ENCODE measurements at regions not wholly inside any gene's neighbourhood (a gene's known extent, or its start where the extent isn't known, plus 50 kb on each side); places are given as distances from the start of the nearest gene placed in this dataset.

DNA sequence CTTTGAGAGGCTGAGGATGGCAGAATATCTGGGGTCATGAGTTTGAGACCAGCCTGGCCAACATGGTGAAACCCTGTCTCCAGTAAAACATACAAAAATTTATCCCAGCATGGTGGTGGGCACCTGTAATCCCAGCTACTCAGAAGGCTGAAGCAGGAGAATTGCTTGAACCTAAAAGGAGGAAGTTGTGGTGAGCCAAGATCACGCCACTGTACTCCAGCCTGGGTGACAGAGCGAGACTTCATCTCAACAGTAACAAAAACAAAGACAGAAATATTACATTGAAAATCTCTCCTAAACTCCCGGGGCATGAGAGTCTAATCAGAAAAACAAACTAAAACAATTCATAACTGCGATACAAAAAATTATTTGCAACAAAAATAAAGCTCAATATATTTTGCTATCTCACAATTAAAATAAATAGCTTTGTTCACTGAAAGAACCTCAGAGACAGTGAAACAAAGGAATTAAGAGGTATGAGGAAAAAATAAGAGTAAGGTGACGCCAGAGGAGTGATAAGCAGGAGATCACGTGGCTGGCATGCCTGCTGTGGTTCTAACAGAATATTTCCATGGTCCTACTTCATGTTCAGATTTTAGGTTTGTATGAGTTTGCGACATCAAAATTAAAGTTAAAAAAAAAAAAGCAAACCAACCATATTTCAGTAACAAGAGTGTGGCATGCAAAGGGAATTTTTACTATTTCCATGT lies 527.7 kb upstream of the POM121L12 start:
- TF ChIP-seq EP300 (IDR thresholded peaks at IDR 0.05; ENCODE audit: low read depth), result no peak
- TF ChIP-seq, protein P1, sequence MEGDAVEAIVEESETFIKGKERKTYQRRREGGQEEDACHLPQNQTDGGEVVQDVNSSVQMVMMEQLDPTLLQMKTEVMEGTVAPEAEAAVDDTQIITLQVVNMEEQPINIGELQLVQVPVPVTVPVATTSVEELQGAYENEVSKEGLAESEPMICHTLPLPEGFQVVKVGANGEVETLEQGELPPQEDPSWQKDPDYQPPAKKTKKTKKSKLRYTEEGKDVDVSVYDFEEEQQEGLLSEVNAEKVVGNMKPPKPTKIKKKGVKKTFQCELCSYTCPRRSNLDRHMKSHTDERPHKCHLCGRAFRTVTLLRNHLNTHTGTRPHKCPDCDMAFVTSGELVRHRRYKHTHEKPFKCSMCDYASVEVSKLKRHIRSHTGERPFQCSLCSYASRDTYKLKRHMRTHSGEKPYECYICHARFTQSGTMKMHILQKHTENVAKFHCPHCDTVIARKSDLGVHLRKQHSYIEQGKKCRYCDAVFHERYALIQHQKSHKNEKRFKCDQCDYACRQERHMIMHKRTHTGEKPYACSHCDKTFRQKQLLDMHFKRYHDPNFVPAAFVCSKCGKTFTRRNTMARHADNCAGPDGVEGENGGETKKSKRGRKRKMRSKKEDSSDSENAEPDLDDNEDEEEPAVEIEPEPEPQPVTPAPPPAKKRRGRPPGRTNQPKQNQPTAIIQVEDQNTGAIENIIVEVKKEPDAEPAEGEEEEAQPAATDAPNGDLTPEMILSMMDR (IDR thresholded peaks at IDR 0.05), result no peak
- TF ChIP-seq POLR2A (IDR thresholded peaks at IDR 0.05), result no peak
- TF ChIP-seq POLR2AphosphoS5 (IDR thresholded peaks at IDR 0.05), result no peak
